ENCODE measurements at regions not wholly inside any gene's neighbourhood (a gene's known extent, or its start where the extent isn't known, plus 50 kb on each side); places are given as distances from the start of the nearest gene placed in this dataset.

DNA sequence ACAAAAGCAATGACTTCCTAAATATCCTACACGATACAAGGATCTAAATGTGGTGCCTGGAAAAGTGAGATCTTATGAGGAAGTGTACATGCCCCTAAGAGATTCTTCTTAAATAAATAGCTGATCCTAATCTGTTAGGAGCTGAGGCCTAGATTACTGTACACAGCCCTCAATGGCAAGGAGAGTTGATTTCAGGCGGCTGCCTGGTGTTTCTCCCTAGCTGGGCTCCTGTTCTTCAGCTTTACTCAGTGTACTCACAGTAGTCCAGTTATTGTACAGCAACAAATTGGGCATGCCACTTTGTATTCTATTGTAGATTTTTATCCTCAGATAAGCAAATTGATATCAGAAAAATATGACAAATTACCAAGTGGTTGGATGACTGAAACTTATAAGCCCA, 358.2 kb upstream of the PDGFD start (continued):
- TF ChIP-seq, protein P1, sequence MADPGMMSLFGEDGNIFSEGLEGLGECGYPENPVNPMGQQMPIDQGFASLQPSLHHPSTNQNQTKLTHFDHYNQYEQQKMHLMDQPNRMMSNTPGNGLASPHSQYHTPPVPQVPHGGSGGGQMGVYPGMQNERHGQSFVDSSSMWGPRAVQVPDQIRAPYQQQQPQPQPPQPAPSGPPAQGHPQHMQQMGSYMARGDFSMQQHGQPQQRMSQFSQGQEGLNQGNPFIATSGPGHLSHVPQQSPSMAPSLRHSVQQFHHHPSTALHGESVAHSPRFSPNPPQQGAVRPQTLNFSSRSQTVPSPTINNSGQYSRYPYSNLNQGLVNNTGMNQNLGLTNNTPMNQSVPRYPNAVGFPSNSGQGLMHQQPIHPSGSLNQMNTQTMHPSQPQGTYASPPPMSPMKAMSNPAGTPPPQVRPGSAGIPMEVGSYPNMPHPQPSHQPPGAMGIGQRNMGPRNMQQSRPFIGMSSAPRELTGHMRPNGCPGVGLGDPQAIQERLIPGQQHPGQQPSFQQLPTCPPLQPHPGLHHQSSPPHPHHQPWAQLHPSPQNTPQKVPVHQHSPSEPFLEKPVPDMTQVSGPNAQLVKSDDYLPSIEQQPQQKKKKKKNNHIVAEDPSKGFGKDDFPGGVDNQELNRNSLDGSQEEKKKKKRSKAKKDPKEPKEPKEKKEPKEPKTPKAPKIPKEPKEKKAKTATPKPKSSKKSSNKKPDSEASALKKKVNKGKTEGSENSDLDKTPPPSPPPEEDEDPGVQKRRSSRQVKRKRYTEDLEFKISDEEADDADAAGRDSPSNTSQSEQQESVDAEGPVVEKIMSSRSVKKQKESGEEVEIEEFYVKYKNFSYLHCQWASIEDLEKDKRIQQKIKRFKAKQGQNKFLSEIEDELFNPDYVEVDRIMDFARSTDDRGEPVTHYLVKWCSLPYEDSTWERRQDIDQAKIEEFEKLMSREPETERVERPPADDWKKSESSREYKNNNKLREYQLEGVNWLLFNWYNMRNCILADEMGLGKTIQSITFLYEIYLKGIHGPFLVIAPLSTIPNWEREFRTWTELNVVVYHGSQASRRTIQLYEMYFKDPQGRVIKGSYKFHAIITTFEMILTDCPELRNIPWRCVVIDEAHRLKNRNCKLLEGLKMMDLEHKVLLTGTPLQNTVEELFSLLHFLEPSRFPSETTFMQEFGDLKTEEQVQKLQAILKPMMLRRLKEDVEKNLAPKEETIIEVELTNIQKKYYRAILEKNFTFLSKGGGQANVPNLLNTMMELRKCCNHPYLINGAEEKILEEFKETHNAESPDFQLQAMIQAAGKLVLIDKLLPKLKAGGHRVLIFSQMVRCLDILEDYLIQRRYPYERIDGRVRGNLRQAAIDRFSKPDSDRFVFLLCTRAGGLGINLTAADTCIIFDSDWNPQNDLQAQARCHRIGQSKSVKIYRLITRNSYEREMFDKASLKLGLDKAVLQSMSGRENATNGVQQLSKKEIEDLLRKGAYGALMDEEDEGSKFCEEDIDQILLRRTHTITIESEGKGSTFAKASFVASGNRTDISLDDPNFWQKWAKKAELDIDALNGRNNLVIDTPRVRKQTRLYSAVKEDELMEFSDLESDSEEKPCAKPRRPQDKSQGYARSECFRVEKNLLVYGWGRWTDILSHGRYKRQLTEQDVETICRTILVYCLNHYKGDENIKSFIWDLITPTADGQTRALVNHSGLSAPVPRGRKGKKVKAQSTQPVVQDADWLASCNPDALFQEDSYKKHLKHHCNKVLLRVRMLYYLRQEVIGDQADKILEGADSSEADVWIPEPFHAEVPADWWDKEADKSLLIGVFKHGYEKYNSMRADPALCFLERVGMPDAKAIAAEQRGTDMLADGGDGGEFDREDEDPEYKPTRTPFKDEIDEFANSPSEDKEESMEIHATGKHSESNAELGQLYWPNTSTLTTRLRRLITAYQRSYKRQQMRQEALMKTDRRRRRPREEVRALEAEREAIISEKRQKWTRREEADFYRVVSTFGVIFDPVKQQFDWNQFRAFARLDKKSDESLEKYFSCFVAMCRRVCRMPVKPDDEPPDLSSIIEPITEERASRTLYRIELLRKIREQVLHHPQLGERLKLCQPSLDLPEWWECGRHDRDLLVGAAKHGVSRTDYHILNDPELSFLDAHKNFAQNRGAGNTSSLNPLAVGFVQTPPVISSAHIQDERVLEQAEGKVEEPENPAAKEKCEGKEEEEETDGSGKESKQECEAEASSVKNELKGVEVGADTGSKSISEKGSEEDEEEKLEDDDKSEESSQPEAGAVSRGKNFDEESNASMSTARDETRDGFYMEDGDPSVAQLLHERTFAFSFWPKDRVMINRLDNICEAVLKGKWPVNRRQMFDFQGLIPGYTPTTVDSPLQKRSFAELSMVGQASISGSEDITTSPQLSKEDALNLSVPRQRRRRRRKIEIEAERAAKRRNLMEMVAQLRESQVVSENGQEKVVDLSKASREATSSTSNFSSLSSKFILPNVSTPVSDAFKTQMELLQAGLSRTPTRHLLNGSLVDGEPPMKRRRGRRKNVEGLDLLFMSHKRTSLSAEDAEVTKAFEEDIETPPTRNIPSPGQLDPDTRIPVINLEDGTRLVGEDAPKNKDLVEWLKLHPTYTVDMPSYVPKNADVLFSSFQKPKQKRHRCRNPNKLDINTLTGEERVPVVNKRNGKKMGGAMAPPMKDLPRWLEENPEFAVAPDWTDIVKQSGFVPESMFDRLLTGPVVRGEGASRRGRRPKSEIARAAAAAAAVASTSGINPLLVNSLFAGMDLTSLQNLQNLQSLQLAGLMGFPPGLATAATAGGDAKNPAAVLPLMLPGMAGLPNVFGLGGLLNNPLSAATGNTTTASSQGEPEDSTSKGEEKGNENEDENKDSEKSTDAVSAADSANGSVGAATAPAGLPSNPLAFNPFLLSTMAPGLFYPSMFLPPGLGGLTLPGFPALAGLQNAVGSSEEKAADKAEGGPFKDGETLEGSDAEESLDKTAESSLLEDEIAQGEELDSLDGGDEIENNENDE (IDR thresholded peaks at IDR 0.05; ENCODE audit: insufficient replicate concordance, low read length), result no peak
- TF ChIP-seq GABPA (IDR thresholded peaks at IDR 0.05; ENCODE audit: borderline replicate concordance, insufficient read depth, low read length) (no peak), KDM1A (IDR thresholded peaks at IDR 0.05; ENCODE audit: borderline replicate concordance, low read length) (no peak)
- TF ChIP-seq, protein P2, sequence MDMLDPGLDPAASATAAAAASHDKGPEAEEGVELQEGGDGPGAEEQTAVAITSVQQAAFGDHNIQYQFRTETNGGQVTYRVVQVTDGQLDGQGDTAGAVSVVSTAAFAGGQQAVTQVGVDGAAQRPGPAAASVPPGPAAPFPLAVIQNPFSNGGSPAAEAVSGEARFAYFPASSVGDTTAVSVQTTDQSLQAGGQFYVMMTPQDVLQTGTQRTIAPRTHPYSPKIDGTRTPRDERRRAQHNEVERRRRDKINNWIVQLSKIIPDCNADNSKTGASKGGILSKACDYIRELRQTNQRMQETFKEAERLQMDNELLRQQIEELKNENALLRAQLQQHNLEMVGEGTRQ (IDR thresholded peaks at IDR 0.05; ENCODE audit: low read length), result no peak

Data from H1 (cell line).